Stimulated activated CD8-positive, alpha-beta memory T cell treated with anti-CD3 and anti-CD28 coated beads, Interleukin-12 subunit alpha, Interleukin-12 subunit beta, amount 100 ng/mL, for 4 hours (primary cell): ENCODE measurements at regions not wholly inside any gene's neighbourhood (a gene's known extent, or its start where the extent isn't known, plus 50 kb on each side); places are given as distances from the start of the nearest gene placed in this dataset.
"Not testable (repeated sequence)": the region's sequence is repeated elsewhere in the genome, so short reads cannot be mapped to it uniquely, and the experiment has no call there.

ENCODE experiments used
- DNase-seq: peaks from one replicate; pipeline ENCODE4 v3.0.0-alpha.2; 2020; ENCODE audit warnings: low read depth

DNA sequence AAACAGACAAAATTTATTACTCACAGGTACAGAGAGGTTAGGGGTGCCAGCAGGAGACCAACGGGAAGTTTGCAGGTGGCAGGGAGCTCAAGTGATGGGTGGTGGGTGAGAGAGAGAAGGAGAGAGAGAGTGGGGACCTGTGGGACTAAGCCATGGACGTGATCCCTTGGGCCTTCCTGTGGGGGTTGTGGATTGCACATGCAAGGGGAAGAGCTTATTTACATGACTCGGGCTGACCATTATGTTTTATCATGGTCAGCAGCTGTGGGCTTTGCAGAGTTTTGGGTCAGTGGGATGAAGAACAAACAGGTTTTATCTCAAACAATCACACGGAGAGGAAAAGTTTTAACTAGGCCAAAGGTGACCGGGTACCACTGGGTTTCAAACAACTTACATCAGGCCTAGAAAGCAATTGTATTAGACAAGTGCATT lies 156.2 kb upstream of the EXOC2 start:
- DNase-seq: no peak

GRCh38 chr6:845566-845965 lies 152.6 kb upstream of the EXOC2 start:
- no peak for DNase-seq

GRCh38 chr6:845101-845500 lies 152.2 kb upstream of the EXOC2 start:
- no peak for DNase-seq

DNA sequence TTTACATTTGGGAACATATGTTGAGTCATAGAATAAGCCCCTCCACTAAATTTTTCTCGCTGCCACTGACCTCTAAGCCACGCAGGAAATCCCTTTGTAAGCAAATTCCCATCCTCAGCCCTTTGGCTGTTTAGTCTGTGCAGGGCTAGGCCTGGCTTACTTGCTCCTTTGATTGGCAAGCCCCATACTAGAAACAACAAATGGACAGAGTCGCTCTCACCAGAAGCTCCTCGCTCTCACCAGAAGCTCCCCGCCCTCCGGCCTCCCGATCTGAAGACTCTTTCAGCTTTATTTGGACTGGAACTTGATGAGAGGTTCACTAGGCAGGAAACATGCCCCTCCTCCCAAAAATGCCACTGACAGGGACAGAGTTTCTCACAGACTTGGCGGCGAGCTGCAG lies 149.2 kb upstream of the EXOC2 start:
- no peak for DNase-seq

DNA sequence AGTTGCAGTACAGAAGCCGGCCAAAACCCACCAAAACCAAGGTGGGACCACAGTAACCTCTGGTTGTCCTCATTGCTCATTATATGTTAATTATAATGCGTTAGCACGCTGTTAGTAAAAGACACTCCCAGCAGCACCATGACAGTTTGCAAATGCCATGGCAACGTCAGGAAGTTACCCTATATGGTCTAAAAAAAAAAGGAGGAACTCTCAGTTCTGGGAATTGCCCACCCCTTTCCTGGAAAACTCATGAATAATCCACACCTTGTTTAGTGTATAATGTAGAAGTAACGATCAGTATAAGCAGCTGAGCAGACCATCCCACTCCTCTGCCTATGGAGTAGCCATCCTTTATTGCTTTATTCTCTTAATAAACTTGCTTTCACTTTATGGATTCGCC lies 148.6 kb upstream of the EXOC2 start:
- DNase-seq: no peak

- DNase-seq: no peak
Observed at GRCh38 chr6:839201-839600, 146.3 kb upstream of the EXOC2 start.

DNA sequence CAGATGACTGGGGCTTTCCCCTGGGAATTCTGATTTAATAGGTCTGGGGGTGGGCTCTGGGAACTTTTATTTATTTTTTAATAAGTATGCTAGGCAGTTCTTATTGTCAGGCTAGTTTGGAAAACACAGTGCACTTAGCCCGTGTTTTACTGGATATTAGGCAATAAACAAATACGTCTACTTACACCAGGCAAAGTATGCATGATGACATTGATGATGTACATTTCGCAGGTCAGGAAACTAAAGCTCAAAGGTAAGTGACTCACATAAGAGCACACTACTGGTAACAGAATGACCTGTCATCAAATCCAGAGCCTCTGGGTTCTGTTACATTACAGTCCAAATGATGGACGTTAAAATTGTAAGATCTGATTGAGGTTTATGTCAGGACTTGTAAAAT lies 144.4 kb upstream of the EXOC2 start:
- DNase-seq: no peak

DNA sequence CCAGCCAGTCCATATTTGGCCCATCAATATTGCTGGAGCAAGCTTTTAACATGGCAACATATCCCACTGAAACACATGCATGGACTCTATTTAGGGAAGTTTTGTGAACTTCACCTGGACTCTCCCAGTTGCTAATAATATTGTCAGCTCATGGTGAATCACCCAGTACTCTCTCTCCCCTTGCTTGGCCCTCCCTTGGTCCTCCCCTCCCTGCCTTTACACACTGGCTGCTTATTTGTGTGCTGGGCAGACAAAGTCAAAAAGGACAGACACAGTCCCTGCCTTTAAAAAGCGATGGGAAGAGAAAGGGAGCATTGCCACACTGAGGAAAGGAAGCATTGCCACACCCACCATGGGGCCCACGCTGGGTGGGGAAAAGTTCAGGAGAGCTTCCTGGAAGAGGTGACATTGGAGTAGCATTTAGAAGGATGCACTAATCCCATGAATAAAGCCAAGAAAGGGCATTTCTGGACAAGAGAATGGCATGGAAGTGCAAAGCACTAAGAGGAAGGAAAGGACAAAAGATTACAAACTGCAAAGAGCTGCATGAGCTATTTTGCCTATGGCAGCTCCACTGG lies 143.4 kb upstream of the EXOC2 start:
- no peak for DNase-seq

DNA sequence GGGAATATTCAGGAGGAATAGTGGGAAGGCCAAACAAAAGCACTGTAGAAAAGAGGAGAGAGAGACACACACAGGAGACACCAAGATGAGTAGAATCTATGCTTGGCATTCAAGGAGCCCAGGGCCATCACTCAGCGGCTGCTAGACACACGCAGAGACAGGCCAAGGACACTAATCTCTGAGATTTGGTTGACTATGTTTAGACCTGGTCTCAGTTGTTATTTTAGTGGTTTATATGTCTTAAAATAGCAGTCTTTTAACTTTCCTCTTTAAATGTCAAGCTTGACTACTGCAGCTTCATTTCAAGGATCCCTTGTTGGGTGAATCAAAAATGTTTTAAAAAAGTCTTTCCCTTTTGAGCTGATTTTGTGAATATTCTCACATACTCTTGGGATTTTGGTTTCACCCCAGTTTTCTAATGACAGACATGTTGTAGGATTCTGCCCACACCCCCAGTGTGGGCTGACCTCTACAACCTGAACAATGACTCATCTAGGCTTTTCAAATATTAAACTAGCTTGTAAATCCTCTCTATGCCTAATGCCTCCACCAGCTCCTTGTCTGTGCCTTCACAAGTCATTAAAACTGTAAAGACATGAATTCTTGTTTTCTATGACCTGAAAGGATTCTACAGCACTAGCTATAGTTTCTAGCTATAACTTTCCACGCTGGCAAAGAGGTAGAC lies 142.7 kb upstream of the EXOC2 start:
- no peak for DNase-seq

DNA sequence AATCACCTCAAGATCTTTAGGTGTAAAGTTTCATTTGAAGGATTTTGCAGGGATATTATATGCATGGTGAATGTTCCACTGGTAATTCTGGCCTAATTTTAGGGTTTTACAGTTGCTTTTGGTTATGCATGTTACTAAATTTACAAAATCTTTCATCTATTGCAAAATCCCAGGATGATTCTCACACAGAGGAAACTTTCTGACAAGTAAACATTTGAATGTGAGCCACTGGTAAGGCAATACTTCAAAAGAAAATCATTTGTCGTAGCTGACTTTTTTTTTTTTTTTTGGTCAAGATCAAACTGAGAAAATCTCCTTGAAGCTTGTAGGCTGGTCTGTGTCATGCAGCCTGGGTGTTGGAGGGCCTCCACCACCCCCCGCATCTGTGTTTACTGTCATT lies 141.9 kb upstream of the EXOC2 start:
- no peak for DNase-seq

DNA sequence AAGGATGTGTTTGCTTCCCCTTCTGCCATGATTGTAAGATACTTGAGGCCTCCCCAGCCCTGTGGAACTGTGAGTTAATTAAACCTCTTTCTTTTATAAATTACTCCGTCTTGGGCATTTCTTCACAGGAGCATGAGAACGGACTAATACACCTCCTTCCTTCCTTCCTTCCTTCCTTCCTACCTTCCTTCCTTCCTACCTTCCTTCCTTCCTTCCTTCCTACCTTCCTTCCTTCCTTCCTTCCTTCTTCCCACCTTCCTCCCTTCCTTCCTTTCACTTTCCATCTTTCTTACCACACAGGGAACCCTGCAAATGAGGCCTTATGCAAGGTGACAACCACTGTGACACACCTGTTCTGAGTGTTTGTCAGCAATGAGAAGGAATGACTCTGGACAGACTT lies 141.3 kb upstream of the EXOC2 start:
- DNase-seq: no peak

GRCh38 chr6:832804-833203 lies 139.9 kb upstream of the EXOC2 start:
- DNase-seq: not testable (repeated sequence)

GRCh38 chr6:830667-831327 lies 137.9 kb upstream of the EXOC2 start:
- no peak for DNase-seq

GRCh38 chr6:829656-830055 lies 136.7 kb upstream of the EXOC2 start:
- no peak for DNase-seq

- no peak for DNase-seq
Observed at GRCh38 chr6:827431-827830, 134.5 kb upstream of the EXOC2 start.

GRCh38 chr6:819122-819521 lies 126.2 kb upstream of the EXOC2 start:
- no peak for DNase-seq

DNA sequence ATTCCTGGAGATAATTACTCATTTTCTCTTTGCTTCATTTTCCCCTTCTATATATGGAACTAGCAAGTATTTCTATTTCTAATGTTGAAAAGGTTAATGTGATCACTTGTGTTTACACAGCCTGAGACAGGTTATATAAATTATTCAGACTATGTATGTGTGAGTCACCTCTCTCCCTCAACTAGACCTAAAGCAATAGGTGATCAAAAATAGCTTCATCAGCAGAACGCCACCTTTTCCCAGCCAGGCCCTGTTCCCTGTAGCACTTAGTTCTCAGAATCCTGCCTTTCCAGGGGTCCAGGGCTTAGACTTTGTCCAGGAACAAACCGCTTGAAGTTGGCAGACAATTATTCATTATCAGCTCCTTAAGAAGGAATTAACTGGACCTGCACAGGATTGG lies 125.3 kb upstream of the EXOC2 start:
- no peak for DNase-seq

- DNase-seq: no peak
Observed at GRCh38 chr6:816510-817084, 123.7 kb upstream of the EXOC2 start.

- DNase-seq: no peak
Observed at GRCh38 chr6:815348-815738, 122.4 kb upstream of the EXOC2 start.

- DNase-seq: no peak
Observed at GRCh38 chr6:814378-815347, 121.7 kb upstream of the EXOC2 start.

GRCh38 chr6:811831-812230 lies 118.9 kb upstream of the EXOC2 start:
- DNase-seq: no peak

DNA sequence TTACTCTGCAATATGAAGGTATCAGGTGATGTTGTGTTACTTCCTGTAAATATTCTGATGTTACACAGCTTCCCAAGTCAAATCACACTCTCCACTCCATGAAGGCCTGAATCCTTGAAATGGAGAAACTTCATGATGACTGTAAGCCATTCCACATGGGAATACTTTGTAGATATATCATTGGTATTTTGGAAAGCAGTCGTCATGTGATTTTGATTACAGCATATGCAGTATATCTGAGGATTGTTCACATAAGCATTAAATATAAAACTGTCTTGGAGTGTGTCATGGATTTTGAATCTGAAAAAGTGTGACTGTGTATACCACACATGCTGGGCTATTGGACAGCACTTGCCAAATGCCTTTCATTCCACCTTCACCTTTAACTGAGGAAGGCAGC lies 118.3 kb upstream of the EXOC2 start:
- no peak for DNase-seq
